Adipocyte (in vitro differentiated cells): ENCODE measurements at regions not wholly inside any gene's neighbourhood (a gene's known extent, or its start where the extent isn't known, plus 50 kb on each side); places are given as distances from the start of the nearest gene placed in this dataset.
"Not testable (repeated sequence)": the region's sequence is repeated elsewhere in the genome, so short reads cannot be mapped to it uniquely, and the experiment has no call there.

Source experiments
- DNase-seq: peaks from one replicate; pipeline ENCODE4 v3.0.0-alpha.2; 2015; ENCODE audit warnings: low read depth
- H3K27me3 ChIP-seq: replicated peaks from 2 replicates; pipeline ENCODE4 v1.7.0; 2013; ENCODE audit warnings: mild to moderate bottlenecking, low read length, moderate library complexity; ENCODE audit not compliant: control insufficient read depth, insufficient read depth
- H3K36me3 ChIP-seq: 2 replicates; pipeline ENCODE4 v1.7.0; 2013; ENCODE audit warnings: low read length, mild to moderate bottlenecking, moderate library complexity; ENCODE audit not compliant: control insufficient read depth, insufficient read depth, severe bottlenecking
- H3K4me1 ChIP-seq: 2 replicates; pipeline ENCODE4 v1.7.0; 2013; ENCODE audit warnings: mild to moderate bottlenecking, low read length, moderate library complexity; ENCODE audit not compliant: control insufficient read depth, insufficient read depth
- H3K4me3 ChIP-seq: 2 replicates; pipeline ENCODE4 v1.7.0; 2013; ENCODE audit warnings: mild to moderate bottlenecking, low read length, moderate library complexity
- H3K9ac ChIP-seq: 2 replicates; pipeline ENCODE4 v1.7.0; 2013; ENCODE audit warnings: mild to moderate bottlenecking, low read length, moderate library complexity
- H3K9me3 ChIP-seq: 2 replicates; pipeline ENCODE4 v1.7.0; 2013; ENCODE audit warnings: mild to moderate bottlenecking, low read length, moderate library complexity; ENCODE audit not compliant: control insufficient read depth

- Histone ChIP-seq H3K4me1 (peaks cover 11% of the 10 kb centered on the region), H3K4me3 (no peak overlapping the region), H3K9me3 (peaks cover 14% of the 10 kb centered on the region), H3K9ac (no peak overlapping the region), H3K27me3 (peaks cover 7% of the 10 kb centered on the region), H3K36me3 (no peaks in the 10 kb centered on the region)
- no peak for DNase-seq
Measured at GRCh38 chr5:174801798-174802197, 77.4 kb downstream of the MSX2 start.

- Histone ChIP-seq H3K4me1 (peaks cover 11% of the 10 kb centered on the region), H3K36me3 (no peaks in the 10 kb centered on the region), H3K27me3 (peaks cover 7% of the 10 kb centered on the region), H3K4me3 (no peak overlapping the region), H3K9ac (no peak overlapping the region), H3K9me3 (peaks cover 11% of the 10 kb centered on the region)
- no peak for DNase-seq
Measured at GRCh38 chr5:174800435-174800834, 76.1 kb downstream of the MSX2 start.

DNA sequence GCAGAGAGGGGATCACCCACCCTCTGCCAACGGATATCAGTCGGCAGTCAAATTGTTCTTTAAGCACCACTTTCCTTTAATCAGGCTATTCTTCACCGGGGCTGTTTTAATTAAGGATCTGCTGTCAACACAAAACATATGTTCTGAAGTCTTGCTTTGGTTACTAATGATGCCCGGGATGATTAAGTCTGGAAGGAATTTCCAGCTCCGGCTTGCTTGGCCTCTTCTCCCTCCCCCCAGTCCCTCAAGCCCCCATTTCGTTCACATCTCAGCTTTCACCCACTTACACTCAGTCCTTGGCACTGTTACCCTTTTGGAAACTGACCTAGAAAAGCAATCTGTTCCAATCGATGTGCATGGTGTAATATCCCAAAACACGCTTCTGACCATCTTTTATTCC lies 74.7 kb downstream of the MSX2 start:
- H3K27me3 ChIP-seq = peaks cover 7% of the 10 kb centered on the region
- peaks cover 6% of the 10 kb centered on the region for H3K9me3 ChIP-seq
- DNase-seq = peak; percentile 84
- no peak overlapping the region for H3K9ac ChIP-seq
- H3K4me1 ChIP-seq = peaks cover 11% of the 10 kb centered on the region
- H3K36me3 ChIP-seq = no peaks in the 10 kb centered on the region
- peak overlapping the region; percentile 41 for H3K4me3 ChIP-seq

GRCh38 chr5:174798551-174798951 lies 74.2 kb downstream of the MSX2 start:
- H3K9ac ChIP-seq = no peak overlapping the region
- peak; percentile 62 for DNase-seq
- H3K4me3 ChIP-seq = peak overlapping the region; percentile 41
- peaks cover 7% of the 10 kb centered on the region for H3K27me3 ChIP-seq
- H3K4me1 ChIP-seq = peaks cover 11% of the 10 kb centered on the region
- no peaks in the 10 kb centered on the region for H3K36me3 ChIP-seq
- H3K9me3 ChIP-seq = peaks cover 6% of the 10 kb centered on the region

DNA sequence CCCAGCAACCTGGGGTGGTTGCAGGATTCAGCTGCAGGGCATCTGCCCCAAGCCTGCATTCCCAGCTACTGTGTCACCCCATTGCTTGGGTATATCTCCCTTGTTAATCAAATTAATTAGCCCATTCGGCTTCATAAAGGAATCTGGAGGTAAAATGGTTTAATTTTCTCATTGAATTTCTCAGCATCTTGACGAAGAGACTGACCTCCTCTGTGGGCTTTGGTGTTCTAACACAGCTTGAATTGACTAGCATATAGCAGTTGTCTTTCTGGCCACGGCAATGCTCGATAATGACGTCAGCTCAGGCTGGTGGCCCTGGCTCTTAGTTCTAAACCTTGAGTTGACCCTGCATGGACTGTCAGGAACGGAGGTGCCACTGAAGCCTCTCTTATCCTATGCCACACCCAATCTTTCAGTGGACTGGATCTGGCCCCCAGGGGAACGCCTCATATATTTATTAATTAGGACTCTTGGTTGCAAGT lies 72.4 kb downstream of the MSX2 start:
- Histone ChIP-seq H3K9ac (no peak overlapping the region), H3K4me1 (peaks cover 11% of the 10 kb centered on the region), H3K27me3 (peaks cover 13% of the 10 kb centered on the region), H3K9me3 (peaks cover 6% of the 10 kb centered on the region), H3K4me3 (no peak overlapping the region), H3K36me3 (no peaks in the 10 kb centered on the region)
- no peak for DNase-seq

DNA sequence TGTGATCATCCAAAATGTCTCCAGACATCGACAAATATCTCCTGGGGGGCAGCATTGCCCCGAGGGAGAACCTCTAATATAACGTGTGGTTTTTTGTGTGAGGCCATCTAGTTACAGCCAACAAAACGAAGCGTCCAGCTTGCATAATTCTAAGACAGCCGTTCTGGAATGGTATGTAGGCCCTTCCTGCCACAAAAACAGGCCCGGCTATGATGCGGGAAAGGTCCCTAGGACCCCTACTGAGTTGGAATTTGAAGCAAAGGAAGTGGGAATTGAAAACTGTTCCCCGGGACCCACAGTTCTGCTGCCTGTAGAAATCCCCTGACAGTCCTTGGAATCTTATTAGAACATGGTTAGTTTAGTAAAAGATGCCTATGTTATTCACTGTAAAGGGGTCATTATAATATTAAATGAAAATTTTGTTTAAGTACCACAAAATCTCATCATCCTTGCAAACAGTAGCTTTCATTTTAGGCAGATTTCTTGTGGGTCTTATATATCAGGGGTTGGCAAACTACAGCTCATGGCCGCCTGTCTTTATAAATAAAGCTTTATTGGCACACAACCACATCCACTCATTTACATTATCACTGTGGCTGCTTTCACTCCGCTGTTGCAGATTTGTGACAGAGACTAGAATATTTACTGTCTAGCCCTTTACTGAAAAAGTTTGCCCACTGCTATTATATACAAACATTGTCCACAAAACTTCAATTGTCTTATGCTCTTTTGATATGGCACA lies 70.7 kb downstream of the MSX2 start:
- Histone ChIP-seq H3K4me3 (no peak overlapping the region), H3K9ac (no peak overlapping the region), H3K4me1 (peaks cover 11% of the 10 kb centered on the region), H3K9me3 (no peaks in the 10 kb centered on the region), H3K36me3 (no peaks in the 10 kb centered on the region), H3K27me3 (peaks cover 13% of the 10 kb centered on the region)
- no peak for DNase-seq

DNA sequence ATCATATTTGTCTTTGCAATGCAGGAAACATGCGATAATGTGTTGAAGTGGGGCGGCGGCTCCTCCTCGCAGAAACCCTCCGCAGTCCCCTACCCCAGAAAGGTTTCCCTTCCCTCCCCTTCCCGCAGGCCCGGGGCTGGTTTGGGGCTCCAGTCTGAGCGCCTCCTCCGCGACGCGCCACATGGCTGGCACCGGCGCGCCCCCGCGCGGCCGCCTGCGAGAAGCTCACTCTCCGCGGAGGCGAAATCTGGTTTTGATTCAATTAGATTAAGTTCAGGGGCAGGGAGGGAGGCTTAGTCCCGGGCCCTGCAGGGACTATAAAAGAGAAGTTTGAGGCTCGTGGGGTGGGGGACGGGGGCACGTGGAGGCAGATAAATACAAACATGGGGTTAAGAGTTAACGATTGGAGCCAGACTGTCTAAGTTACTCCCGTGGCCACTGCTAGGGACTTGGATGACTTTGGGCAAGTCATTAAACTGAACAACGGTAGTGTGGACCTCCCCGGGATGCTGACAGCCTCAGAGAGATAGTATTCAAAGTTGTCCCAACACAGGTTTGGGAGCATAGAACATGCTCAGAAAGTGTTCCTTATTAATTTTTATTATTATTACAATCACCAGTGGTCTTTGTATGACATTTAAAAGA lies 69.4 kb downstream of the MSX2 start:
- no peak overlapping the region for H3K9ac ChIP-seq
- peaks cover 13% of the 10 kb centered on the region for H3K27me3 ChIP-seq
- no peaks in the 10 kb centered on the region for H3K9me3 ChIP-seq
- peak; percentile 92 for DNase-seq
- no peak overlapping the region for H3K4me3 ChIP-seq
- peaks cover 4% of the 10 kb centered on the region for H3K4me1 ChIP-seq
- H3K36me3 ChIP-seq = no peaks in the 10 kb centered on the region

DNA sequence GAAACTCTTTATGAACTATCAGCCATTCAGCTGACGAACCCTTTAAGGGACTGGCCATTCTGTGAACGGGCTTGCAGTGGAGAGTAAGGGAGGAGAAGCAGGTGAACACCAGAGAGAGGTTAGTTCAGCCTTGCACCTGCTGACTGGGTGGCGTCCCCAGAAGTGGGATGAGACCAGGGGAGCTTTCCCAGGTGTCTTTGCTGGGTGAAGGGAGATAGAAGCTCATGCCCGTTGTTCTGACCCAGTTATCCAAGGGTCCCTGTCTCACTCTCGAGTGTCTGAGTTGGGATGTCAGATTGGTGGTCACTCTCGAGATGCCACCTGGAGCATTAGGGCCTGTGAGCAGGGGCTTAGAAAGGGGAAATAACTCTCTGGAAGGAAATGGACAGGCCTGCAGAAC lies 68.7 kb downstream of the MSX2 start:
- Histone ChIP-seq H3K27me3 (peaks cover 13% of the 10 kb centered on the region), H3K36me3 (no peaks in the 10 kb centered on the region), H3K9ac (no peak overlapping the region), H3K9me3 (no peaks in the 10 kb centered on the region), H3K4me1 (no peaks in the 10 kb centered on the region), H3K4me3 (no peak overlapping the region)
- DNase-seq = no peak

GRCh38 chr5:174792265-174792664 lies 67.9 kb downstream of the MSX2 start:
- H3K9ac ChIP-seq, H3K9me3 ChIP-seq, H3K4me1 ChIP-seq, DNase-seq, H3K4me3 ChIP-seq, H3K36me3 ChIP-seq: not testable (repeated sequence)
- H3K27me3 ChIP-seq = peaks cover 13% of the 10 kb centered on the region

DNA sequence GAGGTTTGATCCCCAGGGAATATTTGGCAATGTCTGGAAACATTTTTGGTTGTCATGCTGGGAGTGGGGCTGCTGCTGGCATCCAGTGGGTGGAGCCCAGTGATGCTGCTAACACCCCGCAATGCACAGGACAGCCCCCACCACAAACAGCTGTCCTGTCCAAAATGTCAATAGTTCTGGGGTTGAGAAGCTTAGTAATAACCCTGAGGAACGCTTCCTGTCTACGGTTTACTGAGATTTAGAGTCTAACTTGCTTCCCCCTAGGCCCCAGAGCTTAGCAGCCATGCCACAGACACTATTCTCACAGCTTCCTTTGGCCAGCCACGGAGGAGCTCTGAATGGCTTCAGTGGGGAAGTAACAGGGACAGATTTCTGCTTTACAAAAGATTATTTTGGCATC lies 66.5 kb downstream of the MSX2 start:
- Histone ChIP-seq H3K4me1 (no peaks in the 10 kb centered on the region), H3K36me3 (no peaks in the 10 kb centered on the region), H3K9me3 (peaks cover 6% of the 10 kb centered on the region), H3K27me3 (peaks cover 13% of the 10 kb centered on the region), H3K9ac (no peak overlapping the region), H3K4me3 (no peak overlapping the region)
- DNase-seq = no peak

DNA sequence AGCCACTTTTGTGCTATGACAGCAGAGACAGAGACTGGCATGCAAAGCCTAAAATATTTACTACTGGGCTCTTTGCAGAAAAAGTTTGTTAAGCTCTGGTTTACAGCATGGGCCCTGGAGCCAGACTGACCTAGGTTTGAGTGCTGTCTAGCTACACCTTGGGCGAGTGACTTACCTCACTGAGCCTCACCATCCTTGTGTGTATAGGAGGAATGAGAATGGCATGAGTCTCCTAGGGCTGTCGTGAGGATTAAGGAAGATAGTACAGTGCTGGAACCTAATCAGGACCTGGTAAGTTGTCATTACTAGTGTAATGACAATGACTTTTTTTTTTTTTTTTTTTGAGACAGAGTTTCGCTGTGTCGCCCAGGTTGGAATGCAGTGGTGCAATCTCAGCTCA lies 65.2 kb downstream of the MSX2 start:
- Histone ChIP-seq H3K4me1 (no peaks in the 10 kb centered on the region), H3K9me3 (peaks cover 17% of the 10 kb centered on the region), H3K9ac (no peak overlapping the region), H3K27me3 (peaks cover 13% of the 10 kb centered on the region), H3K4me3 (no peak overlapping the region), H3K36me3 (no peaks in the 10 kb centered on the region)
- no peak for DNase-seq
